ENCODE measurements at regions not wholly inside any gene's neighbourhood (a gene's known extent, or its start where the extent isn't known, plus 50 kb on each side); places are given as distances from the start of the nearest gene placed in this dataset.

DNA sequence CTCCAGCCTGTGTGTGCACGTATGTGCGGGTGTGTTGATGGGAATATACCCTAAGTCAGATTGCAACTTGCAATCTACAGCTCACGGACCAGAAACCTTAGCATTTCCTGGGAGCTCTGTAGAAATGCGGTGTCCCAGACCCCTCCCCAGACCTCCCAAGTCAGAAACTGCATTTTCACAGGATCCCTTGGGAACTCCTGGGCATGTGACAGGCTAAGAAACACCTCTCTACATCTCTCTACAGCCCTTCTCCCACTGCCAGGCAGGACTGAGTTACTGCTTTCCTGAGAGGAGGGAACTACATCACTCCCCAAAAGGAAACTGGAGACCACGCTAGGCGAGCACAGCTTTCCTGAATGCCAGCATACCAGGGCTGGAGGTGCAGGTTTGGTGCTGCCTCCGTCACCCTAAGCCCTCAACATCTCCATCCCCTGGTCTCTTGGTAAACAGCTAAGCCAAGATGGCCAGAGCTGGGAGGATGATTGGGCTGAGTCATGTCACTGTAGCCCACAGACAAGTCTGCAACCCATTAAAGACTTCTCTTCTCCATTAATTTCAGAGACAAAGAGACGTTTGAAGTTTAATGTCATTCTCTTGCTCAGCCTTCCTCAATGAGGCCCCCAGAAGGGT, 194.4 kb downstream of the BMP7 start:
- Histone ChIP-seq H3K36me3 (no peaks in the 10 kb centered on the region), H3K4me1 (peaks cover 30% of the 10 kb centered on the region), H3K27me3 (peaks cover 49% of the 10 kb centered on the region), H3K9me3 (no peaks in the 10 kb centered on the region), H3K27ac (no peak overlapping the region), H3K4me3 (no peak overlapping the region)
- 47% methylated on average over 8 of the region's 8 CpGs for WGBS
- TF ChIP-seq EP300 (IDR thresholded peaks at IDR 0.05) (no peak), POLR2A (IDR thresholded peaks at IDR 0.05) (no peak), POLR2AphosphoS5 (IDR thresholded peaks at IDR 0.05) (no peak)
- TF ChIP-seq, protein P1, sequence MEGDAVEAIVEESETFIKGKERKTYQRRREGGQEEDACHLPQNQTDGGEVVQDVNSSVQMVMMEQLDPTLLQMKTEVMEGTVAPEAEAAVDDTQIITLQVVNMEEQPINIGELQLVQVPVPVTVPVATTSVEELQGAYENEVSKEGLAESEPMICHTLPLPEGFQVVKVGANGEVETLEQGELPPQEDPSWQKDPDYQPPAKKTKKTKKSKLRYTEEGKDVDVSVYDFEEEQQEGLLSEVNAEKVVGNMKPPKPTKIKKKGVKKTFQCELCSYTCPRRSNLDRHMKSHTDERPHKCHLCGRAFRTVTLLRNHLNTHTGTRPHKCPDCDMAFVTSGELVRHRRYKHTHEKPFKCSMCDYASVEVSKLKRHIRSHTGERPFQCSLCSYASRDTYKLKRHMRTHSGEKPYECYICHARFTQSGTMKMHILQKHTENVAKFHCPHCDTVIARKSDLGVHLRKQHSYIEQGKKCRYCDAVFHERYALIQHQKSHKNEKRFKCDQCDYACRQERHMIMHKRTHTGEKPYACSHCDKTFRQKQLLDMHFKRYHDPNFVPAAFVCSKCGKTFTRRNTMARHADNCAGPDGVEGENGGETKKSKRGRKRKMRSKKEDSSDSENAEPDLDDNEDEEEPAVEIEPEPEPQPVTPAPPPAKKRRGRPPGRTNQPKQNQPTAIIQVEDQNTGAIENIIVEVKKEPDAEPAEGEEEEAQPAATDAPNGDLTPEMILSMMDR (IDR thresholded peaks at IDR 0.05): no peak
- DNase-seq (ENCODE audit: low spot score in 2 of 2): peak in 1 of 2 donors; percentile 26

DNA sequence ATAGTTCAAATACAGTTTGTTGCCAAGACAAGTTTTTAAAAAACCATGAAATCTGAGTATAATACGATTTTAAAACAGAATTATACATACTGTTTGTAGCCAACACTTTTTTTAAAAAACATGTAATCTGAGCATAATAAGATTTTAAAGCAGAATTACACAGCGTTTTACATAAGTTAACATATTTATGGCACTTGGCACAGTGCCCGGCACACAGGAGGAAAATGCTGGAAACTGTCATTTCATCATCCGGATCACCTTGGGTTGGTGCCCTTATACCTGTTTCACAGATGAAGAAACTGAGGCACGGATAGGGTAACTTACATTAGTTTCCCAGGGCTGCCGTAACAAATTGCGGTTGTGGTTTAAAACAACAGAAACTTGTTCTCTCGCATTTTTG, 193.0 kb downstream of the BMP7 start:
- 59% methylated on average over 8 of the region's 8 CpGs for WGBS
- TF ChIP-seq POLR2A (IDR thresholded peaks at IDR 0.05): no peak
- peaks cover 43% of the 10 kb centered on the region for H3K27me3 ChIP-seq

DNA sequence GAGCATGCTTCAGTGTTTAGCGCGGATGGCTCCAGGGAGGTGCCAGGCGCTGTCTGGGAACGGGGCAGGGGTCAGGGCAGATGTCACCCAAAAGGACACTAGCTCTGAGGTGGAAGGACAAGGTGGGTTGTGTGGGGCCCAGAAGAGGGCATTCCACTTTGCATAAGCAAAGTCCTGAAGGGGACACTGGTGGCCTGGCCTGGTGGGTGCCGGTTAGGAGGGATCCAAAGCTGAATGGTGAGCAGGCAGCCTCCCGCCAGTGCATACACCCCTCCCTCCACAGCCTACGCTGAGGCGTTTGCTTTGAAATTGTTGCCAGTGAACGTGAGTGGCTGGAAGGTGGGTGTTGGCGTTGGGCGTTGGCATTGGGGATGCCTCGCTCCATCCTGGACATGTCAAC, 192.1 kb downstream of the BMP7 start:
- Histone ChIP-seq H3K4me3 (no peak overlapping the region), H3K4me1 (peaks cover 30% of the 10 kb centered on the region), H3K27ac (peak overlapping the region; percentile 41), H3K27me3 (peaks cover 37% of the 10 kb centered on the region), H3K9me3 (peaks cover 5% of the 10 kb centered on the region), H3K36me3 (no peaks in the 10 kb centered on the region)
- no peak for TF ChIP-seq EP300 (IDR thresholded peaks at IDR 0.05)
- TF ChIP-seq POLR2AphosphoS5 (IDR thresholded peaks at IDR 0.05): no peak
- TF ChIP-seq POLR2A (IDR thresholded peaks at IDR 0.05): no peak
- TF ChIP-seq, protein P1 (IDR thresholded peaks at IDR 0.05): no peak
- no peak for DNase-seq (ENCODE audit: low spot score in 2 of 2)
- 71% methylated on average over 12 of the region's 12 CpGs for WGBS

More for the DNA sequence above, 193.0 kb downstream of the BMP7 start:
- H3K4me3 ChIP-seq: no peak overlapping the region
- peaks cover 30% of the 10 kb centered on the region for H3K4me1 ChIP-seq
- no peak for DNase-seq (ENCODE audit: low spot score in 2 of 2)
- H3K36me3 ChIP-seq: no peaks in the 10 kb centered on the region
- H3K9me3 ChIP-seq: peaks cover 4% of the 10 kb centered on the region
- H3K27ac ChIP-seq: no peak overlapping the region

GRCh38 chr20:57075181-57075580, 191.3 kb downstream of the BMP7 start:
- Histone ChIP-seq H3K27ac (peak overlapping the region; percentile 41), H3K27me3 (peaks cover 30% of the 10 kb centered on the region), H3K36me3 (no peaks in the 10 kb centered on the region), H3K4me3 (no peak overlapping the region), H3K4me1 (peaks cover 30% of the 10 kb centered on the region), H3K9me3 (peaks cover 5% of the 10 kb centered on the region)
- 70% methylated on average over 5 of the region's 5 CpGs for WGBS
- no peak for DNase-seq (ENCODE audit: low spot score in 2 of 2)
- no peak for TF ChIP-seq POLR2AphosphoS5 (IDR thresholded peaks at IDR 0.05)
- TF ChIP-seq, protein P1 (IDR thresholded peaks at IDR 0.05): no peak
- no peak for TF ChIP-seq POLR2A (IDR thresholded peaks at IDR 0.05)
- TF ChIP-seq EP300 (IDR thresholded peaks at IDR 0.05): no peak

DNA sequence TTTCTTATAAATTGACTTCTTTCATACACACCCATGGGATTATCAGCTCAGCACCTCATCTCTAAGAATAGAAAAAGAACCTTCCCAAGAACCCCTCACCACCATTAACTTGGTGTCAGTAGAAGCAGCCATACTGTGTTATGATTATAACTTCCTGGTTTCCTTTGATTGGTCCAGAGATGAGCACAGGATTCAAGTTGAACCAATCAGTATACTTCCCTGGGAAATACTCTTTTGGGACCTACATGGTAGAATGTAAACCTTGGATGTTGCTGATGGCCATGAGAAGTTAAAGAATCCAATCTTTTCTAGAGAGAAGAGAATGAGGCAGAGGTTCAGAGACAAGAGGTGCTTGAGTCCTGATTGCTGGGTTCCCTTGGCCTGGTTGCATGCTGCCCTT, 190.8 kb downstream of the BMP7 start:
- Histone ChIP-seq H3K9me3 (peaks cover 5% of the 10 kb centered on the region), H3K27ac (peak overlapping the region; percentile 54), H3K36me3 (no peaks in the 10 kb centered on the region), H3K4me3 (no peak overlapping the region), H3K27me3 (peaks cover 25% of the 10 kb centered on the region), H3K4me1 (peaks cover 26% of the 10 kb centered on the region)
- no peak for TF ChIP-seq POLR2A (IDR thresholded peaks at IDR 0.05)
- no peak for TF ChIP-seq POLR2AphosphoS5 (IDR thresholded peaks at IDR 0.05)
- TF ChIP-seq, protein P1 (IDR thresholded peaks at IDR 0.05): no peak
- TF ChIP-seq EP300 (IDR thresholded peaks at IDR 0.05): no peak
- no peak for DNase-seq (ENCODE audit: low spot score in 2 of 2)

Measured in suprapubic skin (tissue), 4 donors.